HepG2 (cell line): ENCODE measurements at regions not wholly inside any gene's neighbourhood (a gene's known extent, or its start where the extent isn't known, plus 50 kb on each side); places are given as distances from the start of the nearest gene placed in this dataset.

Experiments
- ATAC-seq: fragments of 200-7000 bp; cut with Tn5 transposase; 3 replicates; pipeline ENCODE4 v1.9.1; 2020; ENCODE audit warnings: mild to moderate bottlenecking, moderate library complexity
- BruUV-seq: library from RNA; stranded (reverse); fragments of 400-500 nt; replicated peaks from 2 replicates; lab custom pipeline; 2021; lab: Mats Ljungman, UMichigan
- CTCF ChIA-PET: fragments of 300-600 bp; formaldehyde crosslinking; extraction: SDS; loops from one replicate; lab custom pipeline; 2021; ENCODE audit warnings: low total read pairs, inconsistent platforms, low intra/inter-chr PET ratio; lab: Yijun Ruan, JAX
- POLR2A ChIA-PET: fragments of 350-600 bp; sonication (Branson Sonifier 250); formaldehyde crosslinking; loops from one replicate; lab custom pipeline; 2020; ENCODE audit warnings: antibody characterized with exemption, inconsistent platforms; lab: Yijun Ruan, JAX
- DNase-seq: peaks from one replicate; pipeline ENCODE4 v3.0.0-alpha.2; 2015; ENCODE audit warnings: low spot score
- FAIRE-seq: peaks from 3 replicates; lab custom pipeline; 2011; peaks lifted over from hg19 to GRCh38; lab: Jason Lieb, UNC
- H2AFZ ChIP-seq: one replicate; pipeline ENCODE4 v1.6.1; 2011; ENCODE audit warnings: low read length, inconsistent platforms
- H3K27ac ChIP-seq: fragments of 300-600 bp; 3 replicates; pipeline ENCODE4 v1.8.0; 2011; ENCODE audit warnings: mixed run types, mild to moderate bottlenecking, mixed read lengths, low read length, inconsistent platforms; ENCODE audit not compliant: insufficient read depth; ENCODE audit errors: extremely low read length
- H3K27me3 ChIP-seq, 2 experiments: fragments of 200-600 bp in 1 of 2; 2 replicates in 1 of 2; 3 replicates in 1 of 2; pipeline versions ENCODE4 v1.6.0 to v1.8.0; 2011; ENCODE audit warnings: low read length in 2 of 2, mild to moderate bottlenecking in 2 of 2, moderate library complexity in 2 of 2, inconsistent platforms in 1 of 2; ENCODE audit not compliant: insufficient read depth in 2 of 2, control insufficient read depth in 1 of 2
- H3K36me3 ChIP-seq, 2 experiments: fragments of 200-600 bp in 1 of 2; replicated peaks in 1 of 2; 2 replicates in 1 of 2; 3 replicates in 1 of 2; pipeline versions ENCODE4 v1.5.1 to v1.8.0; 2011; ENCODE audit warnings: low read length in 2 of 2, inconsistent platforms in 1 of 2; ENCODE audit not compliant: insufficient read depth in 2 of 2, control insufficient read depth in 1 of 2
- H3K4me1 ChIP-seq: 2 replicates; pipeline ENCODE4 v1.5.1; 2012; ENCODE audit warnings: low read length, inconsistent platforms; ENCODE audit not compliant: insufficient read depth
- H3K4me2 ChIP-seq: 2 replicates; pipeline ENCODE4 v1.6.0; 2011; ENCODE audit warnings: low read depth, low read length, inconsistent platforms
- H3K4me3 ChIP-seq, 3 experiments: fragments of 200-600 bp in 1 of 3; sonication (generic), shearing (Covaris generic) in 1 of 3; replicated peaks in 1 of 3; 2 replicates each; pipeline ENCODE4 v1.5.1; 2011 to 2016; ENCODE audit warnings: low read length in 3 of 3, inconsistent platforms in 2 of 3, low read depth in 2 of 3, mild to moderate bottlenecking in 2 of 3, control low read depth in 1 of 3, mixed read lengths in 1 of 3; ENCODE audit not compliant: insufficient read depth in 1 of 3
- H3K79me2 ChIP-seq: one replicate; pipeline ENCODE4 v1.6.1; 2011; ENCODE audit warnings: low read length, inconsistent platforms; ENCODE audit not compliant: insufficient read depth
- H3K9ac ChIP-seq: 2 replicates; pipeline ENCODE4 v1.6.0; 2011; ENCODE audit warnings: mild to moderate bottlenecking, low read depth, low read length, inconsistent platforms; ENCODE audit not compliant: insufficient read depth
- H3K9me3 ChIP-seq: 2 replicates; pipeline ENCODE4 v1.5.1; 2012; ENCODE audit warnings: mild to moderate bottlenecking, low read length
- H4K20me1 ChIP-seq: 2 replicates; pipeline ENCODE4 v1.6.0; 2011; ENCODE audit warnings: inconsistent platforms, mild to moderate bottlenecking, low read length, moderate library complexity; ENCODE audit not compliant: insufficient read depth
- IRX3 ChIP-seq: sonication (generic); formaldehyde crosslinking; IDR thresholded peaks from 2 replicates; pipeline ENCODE4 v1.8.1; 2023; ENCODE audit warnings: mild to moderate bottlenecking, low read depth, missing genetic modification reagents, borderline replicate concordance
- JUNB ChIP-seq: sonication (generic); formaldehyde crosslinking; IDR thresholded peaks from 2 replicates; pipeline ENCODE4 v1.8.0; 2022; ENCODE audit warnings: missing genetic modification reagents, mild to moderate bottlenecking, borderline replicate concordance
- KMT2A ChIP-seq: sonication (generic); formaldehyde crosslinking; IDR thresholded peaks from 2 replicates; pipeline ENCODE4 v1.4.0; 2020; ENCODE audit warnings: missing genetic modification reagents
- MEIS2 ChIP-seq: sonication (generic); formaldehyde crosslinking; IDR thresholded peaks from 2 replicates; pipeline ENCODE4 v1.9.0; 2021; ENCODE audit warnings: mild to moderate bottlenecking, missing genetic modification reagents
- ZFP36L2 ChIP-seq: sonication (generic); formaldehyde crosslinking; IDR thresholded peaks from 2 replicates; pipeline ENCODE4 v1.4.0; 2020; ENCODE audit warnings: missing genetic modification reagents
- ZFP82 ChIP-seq: sonication (generic); formaldehyde crosslinking; IDR thresholded peaks from 2 replicates; pipeline ENCODE4 v1.5.1; 2020; ENCODE audit warnings: mild to moderate bottlenecking, missing genetic modification reagents, borderline replicate concordance
- ZNF12 ChIP-seq: sonication (generic); formaldehyde crosslinking; IDR thresholded peaks from 2 replicates; pipeline ENCODE4 v1.5.0; 2020; ENCODE audit warnings: missing genetic modification reagents
- ZNF407 ChIP-seq: sonication (generic); formaldehyde crosslinking; IDR thresholded peaks from one replicate; pipeline ENCODE4 v1.5.1; 2020; ENCODE audit warnings: mild to moderate bottlenecking, missing genetic modification reagents; ENCODE audit errors: not compliant biosample characterization
- ZNF747 ChIP-seq: sonication (generic); formaldehyde crosslinking; IDR thresholded peaks from 2 replicates; pipeline ENCODE4 v1.8.1; 2023; ENCODE audit warnings: missing genetic modification reagents, mild to moderate bottlenecking, borderline replicate concordance
- WGBS: methylation state at CpG from one replicate; pipeline ENCODE4 v1.1.6; 2017; ENCODE audit warnings: low lambda C conversion rate; 5-methylcytosine and 5-hydroxymethylcytosine counted together
- in situ Hi-C: cut with HindIII; loops from 2 replicates; pipeline ENCODE4 v1.10.0; 2017; ENCODE audit warnings: low pct_unique_long_range_greater_than_20kb; ENCODE audit not compliant: extremely low pct_ligation_motif_present
- intact Hi-C: fragments of 100-400 bp; cut with micrococcal nuclease; formaldehyde crosslinking; loops from one replicate; pipeline ENCODE4 v1.10.0; 2022; ENCODE audit not compliant: unreplicated experiment
- TF ChIP-seq, protein P1 (sequence below): sonication (generic); formaldehyde crosslinking; IDR thresholded peaks from 2 replicates; pipeline ENCODE4 v1.4.0; 2020; ENCODE audit warnings: missing genetic modification reagents, borderline replicate concordance

GRCh38 chr2:100708333-100708732, 111.6 kb upstream of the NPAS2 start:
- H4K20me1 ChIP-seq, result no peaks in the 10 kb centered on the region
- no TSS peak for BruUV-seq
- WGBS, result 13% methylated on average over 3 of the region's 3 CpGs
- no peaks in the 10 kb centered on the region for H3K79me2 ChIP-seq
- no peaks in the 10 kb centered on the region for H3K9me3 ChIP-seq
- CTCF ChIA-PET, result no interaction called here
- DNase-seq (no peak), ATAC-seq (no peak), FAIRE-seq (no peak)
- H3K4me3 ChIP-seq, result no peak overlapping the region
- peaks cover 0 to 54% of the 10 kb centered on the region in 2 experiments; a peak in 3 of 5 replicates for H3K27me3 ChIP-seq
- no peak overlapping the region for H2AFZ ChIP-seq
- no peak overlapping the region for H3K4me2 ChIP-seq
- in situ Hi-C loops (no loop called here), intact Hi-C loops (no loop called here)
- no peaks in the 10 kb centered on the region for H3K4me1 ChIP-seq
- POLR2A ChIA-PET, result no interaction called here
- no peak overlapping the region for H3K27ac ChIP-seq
- no peak overlapping the region for H3K9ac ChIP-seq
- TF ChIP-seq KMT2A (CRISPR knock-in tag) (no peak), IRX3 (CRISPR knock-in tag) (no peak), ZNF12 (CRISPR knock-in tag) (no peak), JUNB (CRISPR knock-in tag) (no peak), ZNF747 (CRISPR knock-in tag) (no peak)
- H3K36me3 ChIP-seq, result no peaks in the 10 kb centered on the region

DNA sequence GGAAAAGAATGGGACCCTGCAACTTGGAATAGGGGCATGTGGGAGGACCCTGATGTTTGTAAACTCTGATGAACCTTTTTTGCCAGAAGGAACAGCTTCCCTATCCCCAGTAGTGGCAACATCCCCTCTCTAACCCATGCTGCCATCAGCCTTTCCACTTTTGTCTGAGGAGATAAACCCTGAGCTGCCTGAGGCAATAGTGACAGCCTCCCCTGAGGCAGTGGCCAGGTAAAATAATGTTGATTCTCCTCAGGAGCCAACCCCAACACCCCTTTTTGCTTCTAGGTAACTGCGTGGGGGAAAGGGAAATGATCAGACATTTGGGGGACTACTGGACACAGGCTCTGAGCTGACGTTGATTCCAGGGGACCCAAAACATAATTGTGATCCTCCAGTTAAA, 106.8 kb upstream of the NPAS2 start:
- in situ Hi-C loops (no loop called here), intact Hi-C loops (no loop called here)
- no TSS peak for BruUV-seq
- Histone ChIP-seq H3K27me3 (peaks cover 4 to 29% of the 10 kb centered on the region in 2 experiments; a peak in 4 of 5 replicates), H3K79me2 (no peaks in the 10 kb centered on the region), H3K4me3 (no peak overlapping the region), H3K4me1 (0 out of 2 replicates have a peak, but pooled peaks cover 3% of the 10 kb centered on the region), H3K9ac (no peak overlapping the region), H2AFZ (no peak overlapping the region), H3K36me3 (no peaks in the 10 kb centered on the region), H4K20me1 (no peaks in the 10 kb centered on the region; the same call in 1 of the 2 replicates), H3K9me3 (no peaks in the 10 kb centered on the region), H3K4me2 (no peak overlapping the region), H3K27ac (no peak overlapping the region)
- POLR2A ChIA-PET, result no interaction called here
- WGBS, result 24% methylated on average over 2 of the region's 2 CpGs
- FAIRE-seq (no peak), DNase-seq (no peak), ATAC-seq (no peak)
- CTCF ChIA-PET, result no interaction called here
- TF ChIP-seq ZFP82 (CRISPR knock-in tag), result no peak
- TF ChIP-seq, protein P1, sequence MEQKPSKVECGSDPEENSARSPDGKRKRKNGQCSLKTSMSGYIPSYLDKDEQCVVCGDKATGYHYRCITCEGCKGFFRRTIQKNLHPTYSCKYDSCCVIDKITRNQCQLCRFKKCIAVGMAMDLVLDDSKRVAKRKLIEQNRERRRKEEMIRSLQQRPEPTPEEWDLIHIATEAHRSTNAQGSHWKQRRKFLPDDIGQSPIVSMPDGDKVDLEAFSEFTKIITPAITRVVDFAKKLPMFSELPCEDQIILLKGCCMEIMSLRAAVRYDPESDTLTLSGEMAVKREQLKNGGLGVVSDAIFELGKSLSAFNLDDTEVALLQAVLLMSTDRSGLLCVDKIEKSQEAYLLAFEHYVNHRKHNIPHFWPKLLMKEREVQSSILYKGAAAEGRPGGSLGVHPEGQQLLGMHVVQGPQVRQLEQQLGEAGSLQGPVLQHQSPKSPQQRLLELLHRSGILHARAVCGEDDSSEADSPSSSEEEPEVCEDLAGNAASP (CRISPR knock-in tag), result no peak
- TF ChIP-seq ZNF407 (CRISPR knock-in tag), result no peak
- no peak for TF ChIP-seq ZFP36L2 (CRISPR knock-in tag)
- no peak for TF ChIP-seq MEIS2 (CRISPR knock-in tag)
